H1 (cell line): ENCODE measurements at regions not wholly inside any gene's neighbourhood (a gene's known extent, or its start where the extent isn't known, plus 50 kb on each side); places are given as distances from the start of the nearest gene placed in this dataset.

Experiments
- CTCF ChIA-PET: fragments of 300-600 bp; sonication (Branson Sonifier 250); formaldehyde crosslinking; loops from one replicate; lab custom pipeline; 2021; ENCODE audit not compliant: partially characterized antibody; lab: Charles Lee
- POLR2A ChIA-PET: fragments of 300-600 bp; sonication (Branson Sonifier 250); formaldehyde crosslinking; loops from one replicate; lab custom pipeline; 2021; ENCODE audit warnings: inconsistent platforms; ENCODE audit not compliant: partially characterized antibody; lab: Charles Lee
- DNase-seq, 2 experiments: peaks; one replicate each; pipeline versions ENCODE4 v3.0.0 to v3.0.0-alpha.2; 2010 to 2022; ENCODE audit warnings: low spot score in 2 of 2, low read depth in 1 of 2, mixed read lengths in 1 of 2
- FAIRE-seq: peaks from 2 replicates; lab custom pipeline; 2011; peaks lifted over from hg19 to GRCh38; lab: Jason Lieb, UNC
- H2AFZ ChIP-seq: 2 replicates; pipeline ENCODE4 v1.8.1; 2012; ENCODE audit warnings: low read length, inconsistent platforms
- H2AK5ac ChIP-seq: 2 replicates; pipeline ENCODE4 v1.6.1; 2013; ENCODE audit warnings: low read depth, low read length
- H2BK120ac ChIP-seq: replicated peaks from 2 replicates; pipeline ENCODE3; 2013; ENCODE audit warnings: low read depth, low read length, inconsistent platforms
- H2BK12ac ChIP-seq: 2 replicates; pipeline ENCODE4 v1.6.1; 2013; ENCODE audit warnings: low read depth, low read length
- H2BK15ac ChIP-seq: 2 replicates; pipeline ENCODE4 v1.6.1; 2013; ENCODE audit warnings: low read length
- H2BK20ac ChIP-seq: 2 replicates; pipeline ENCODE4 v1.6.1; 2013; ENCODE audit warnings: low read length
- H2BK5ac ChIP-seq: 2 replicates; pipeline ENCODE4 v1.6.1; 2013; ENCODE audit warnings: low read depth, low read length
- H3K14ac ChIP-seq: 2 replicates; pipeline ENCODE4 v1.6.1; 2013; ENCODE audit warnings: inconsistent platforms; ENCODE audit not compliant: insufficient read length
- H3K18ac ChIP-seq: 2 replicates; pipeline ENCODE4 v1.6.1; 2013; ENCODE audit warnings: low read length; ENCODE audit errors: extremely low read depth
- H3K23ac ChIP-seq: 2 replicates; pipeline ENCODE4 v1.6.1; 2013; ENCODE audit warnings: inconsistent platforms; ENCODE audit not compliant: insufficient read length
- H3K23me2 ChIP-seq: 2 replicates; pipeline ENCODE4 v1.6.1; 2013; ENCODE audit warnings: low read depth, low read length
- H3K27ac ChIP-seq: 2 replicates; pipeline ENCODE4 v1.6.1; 2011; ENCODE audit warnings: low read depth, low read length, inconsistent platforms
- H3K27me3 ChIP-seq, 4 experiments: replicated peaks in 1 of 4; 1 replicate in 1 of 4; 2 replicates in 3 of 4; pipeline versions ENCODE4 v1.6.1 to v1.8.1; 2011 to 2013; ENCODE audit warnings: low read length in 3 of 4, mild to moderate bottlenecking in 3 of 4, inconsistent platforms in 2 of 4, mixed read lengths in 2 of 4, moderate library complexity in 1 of 4; ENCODE audit not compliant: control insufficient read depth in 3 of 4, insufficient read depth in 3 of 4; ENCODE audit errors: extremely low read depth in 1 of 4
- H3K36me3 ChIP-seq, 4 experiments: 2 replicates each; pipeline versions ENCODE4 v1.6.1 to v1.8.1; 2011 to 2013; ENCODE audit warnings: mild to moderate bottlenecking in 4 of 4, low read length in 3 of 4, moderate library complexity in 2 of 4, control low read depth in 1 of 4, inconsistent platforms in 1 of 4; ENCODE audit not compliant: insufficient read depth in 4 of 4, control insufficient read depth in 2 of 4
- H3K4ac ChIP-seq: replicated peaks from 2 replicates; pipeline ENCODE3; 2013; ENCODE audit warnings: low read length, low read depth, mixed read lengths, inconsistent platforms; ENCODE audit not compliant: insufficient read length
- H3K4me1 ChIP-seq, 4 experiments: replicated peaks in 1 of 4; 1 replicate in 1 of 4; 2 replicates in 3 of 4; pipeline versions ENCODE4 v1.6.1 to v1.8.1; 2011 to 2013; ENCODE audit warnings: low read length in 3 of 4, inconsistent platforms in 2 of 4, mixed read lengths in 1 of 4; ENCODE audit not compliant: insufficient read depth in 4 of 4, control insufficient read depth in 3 of 4
- H3K4me2 ChIP-seq, 2 experiments: 2 replicates each; pipeline versions ENCODE4 v1.6.1 to v1.8.1; 2011 to 2013; ENCODE audit warnings: low read depth in 2 of 2, low read length in 2 of 2, control low read depth in 1 of 2, inconsistent platforms in 1 of 2, mild to moderate bottlenecking in 1 of 2; ENCODE audit not compliant: insufficient read depth in 1 of 2
- H3K4me3 ChIP-seq, 4 experiments: fragments of 200-600, 300-600 bp in 1 of 4; sonication (generic), shearing (Covaris generic), sonication (Bioruptor Twin) in 1 of 4; 2 replicates each; pipeline versions ENCODE4 v1.5.1 to v1.8.1; 2011 to 2016; ENCODE audit warnings: low read length in 4 of 4, low read depth in 3 of 4, control low read depth in 2 of 4, inconsistent platforms in 2 of 4, mild to moderate bottlenecking in 2 of 4, mixed read lengths in 1 of 4, moderate library complexity in 1 of 4; ENCODE audit not compliant: insufficient read depth in 2 of 4; ENCODE audit errors: extremely low read depth in 1 of 4
- H3K56ac ChIP-seq: replicated peaks from 2 replicates; pipeline ENCODE3; 2013; ENCODE audit warnings: low read depth, mild to moderate bottlenecking, mixed read lengths, low read length, inconsistent platforms; ENCODE audit not compliant: insufficient read length
- H3K79me1 ChIP-seq: 2 replicates; pipeline ENCODE4 v1.6.1; 2013; ENCODE audit warnings: low read depth, low read length, control low read depth
- H3K79me2 ChIP-seq, 2 experiments: 2 replicates each; pipeline versions ENCODE4 v1.6.1 to v1.8.1; 2012 to 2013; ENCODE audit warnings: low read length in 2 of 2, mild to moderate bottlenecking in 2 of 2, inconsistent platforms in 1 of 2; ENCODE audit not compliant: insufficient read depth in 2 of 2, control insufficient read depth in 1 of 2
- H3K9ac ChIP-seq, 4 experiments: replicated peaks in 1 of 4; 1 replicate in 1 of 4; 2 replicates in 3 of 4; pipeline versions ENCODE4 v1.6.1 to v1.8.1; 2011 to 2013; ENCODE audit warnings: low read depth in 3 of 4, low read length in 3 of 4, control low read depth in 2 of 4, mild to moderate bottlenecking in 2 of 4, moderate library complexity in 2 of 4, inconsistent platforms in 1 of 4; ENCODE audit errors: extremely low read depth in 1 of 4
- H3K9me3 ChIP-seq, 2 experiments: 2 replicates each; pipeline versions ENCODE4 v1.6.1 to v1.8.1; 2012 to 2013; ENCODE audit warnings: mild to moderate bottlenecking in 2 of 2, moderate library complexity in 2 of 2, control low read depth in 1 of 2, inconsistent platforms in 1 of 2, low read depth in 1 of 2, low read length in 1 of 2, mixed read lengths in 1 of 2; ENCODE audit not compliant: insufficient read depth in 2 of 2
- H4K20me1 ChIP-seq, 2 experiments: replicated peaks in 1 of 2; 2 replicates each; pipeline versions ENCODE3 to v1.8.1; 2011 to 2013; ENCODE audit warnings: inconsistent platforms in 2 of 2, low read length in 2 of 2, mild to moderate bottlenecking in 1 of 2; ENCODE audit not compliant: insufficient read depth in 2 of 2, control insufficient read depth in 1 of 2
- H4K5ac ChIP-seq: 2 replicates; pipeline ENCODE4 v1.6.1; 2013; ENCODE audit warnings: low read length, low read depth, mixed read lengths, inconsistent platforms; ENCODE audit not compliant: insufficient read length
- H4K8ac ChIP-seq: 2 replicates; pipeline ENCODE4 v1.8.0; 2013; ENCODE audit warnings: mild to moderate bottlenecking, moderate library complexity, low read length, inconsistent platforms; ENCODE audit not compliant: insufficient read depth; ENCODE audit errors: extremely low read depth
- H4K91ac ChIP-seq: replicated peaks from 2 replicates; pipeline ENCODE3; 2013; ENCODE audit warnings: low read length, mixed read lengths, inconsistent platforms; ENCODE audit not compliant: insufficient read length
- ASH2L ChIP-seq: fragments of 200-600, 300-600 bp; sonication (generic); IDR thresholded peaks from one replicate; pipeline ENCODE4 v1.7.1; 2017; ENCODE audit warnings: low read length
- BRCA1 ChIP-seq: IDR thresholded peaks from 2 replicates; pipeline ENCODE4 v1.6.1; 2012; ENCODE audit warnings: low read depth, low read length, improper control_type of control experiment
- CTCF ChIP-seq, 3 experiments: IDR thresholded peaks; 1 replicate in 2 of 3; 2 replicates in 1 of 3; pipeline versions ENCODE4 v1.5.1 to v1.6.1; 2011; ENCODE audit warnings: low read length in 3 of 3, mild to moderate bottlenecking in 3 of 3, inconsistent platforms in 2 of 3, low read depth in 1 of 3, moderate library complexity in 1 of 3; ENCODE audit not compliant: insufficient read depth in 1 of 3; ENCODE audit errors: control extremely low read depth in 1 of 3
- FOSL1 ChIP-seq: IDR thresholded peaks from 2 replicates; pipeline ENCODE4 v1.6.1; 2011; ENCODE audit warnings: mild to moderate bottlenecking, low read depth, low read length, moderate library complexity; ENCODE audit not compliant: insufficient read depth
- JUND ChIP-seq: IDR thresholded peaks from 2 replicates; pipeline ENCODE4 v1.6.1; 2011; ENCODE audit warnings: mild to moderate bottlenecking, improper control_type of control experiment, low read length
- RAD21 ChIP-seq, 2 experiments: IDR thresholded peaks in 1 of 2; conservative IDR thresholded peaks in 1 of 2; 2 replicates each; pipeline ENCODE4 v1.6.1; 2011; ENCODE audit warnings: low read depth in 2 of 2, low read length in 2 of 2, improper control_type of control experiment in 1 of 2, inconsistent platforms in 1 of 2, mild to moderate bottlenecking in 1 of 2, moderate library complexity in 1 of 2
- RFX5 ChIP-seq: IDR thresholded peaks from 2 replicates; pipeline ENCODE4 v1.6.1; 2011; ENCODE audit warnings: low read depth, low read length, improper control_type of control experiment, borderline replicate concordance
- SIRT6 ChIP-seq: IDR thresholded peaks from one replicate; pipeline ENCODE4 v1.7.1; 2012; ENCODE audit warnings: low read length, inconsistent platforms
- SRF ChIP-seq: IDR thresholded peaks from 2 replicates; pipeline ENCODE4 v1.6.1; 2011; ENCODE audit warnings: mild to moderate bottlenecking, low read depth, low read length, moderate library complexity
- TAF7 ChIP-seq: optimal IDR thresholded peaks from 2 replicates; pipeline ENCODE3; 2011; ENCODE audit warnings: low read depth, mild to moderate bottlenecking, inconsistent platforms, low read length, moderate library complexity, borderline replicate concordance
- TCF12 ChIP-seq: IDR thresholded peaks from 2 replicates; pipeline ENCODE4 v1.6.1; 2011; ENCODE audit warnings: low read depth, mild to moderate bottlenecking, low read length
- WGBS, 2 experiments: shearing (Covaris generic) in 1 of 2; methylation state at CpG; one replicate each; pipeline versions ENCODE4 v1.1.6 to v1.1.7; 2013 to 2015; ENCODE audit warnings: low lambda C conversion rate in 2 of 2, mixed read lengths in 2 of 2, inconsistent platforms in 1 of 2, low coverage in 1 of 2, missing lambda C conversion rate in 1 of 2; ENCODE audit not compliant: insufficient replicate concordance in 2 of 2, insufficient coverage in 1 of 2, insufficient read length in 1 of 2; ENCODE audit errors: extremely low coverage in 1 of 2, missing lambda C conversion rate in 1 of 2; 5-methylcytosine and 5-hydroxymethylcytosine counted together

- Histone ChIP-seq H2BK12ac (no peak overlapping the region), H3K27ac (no peak overlapping the region), H3K4me1 (peaks cover 0 to 6% (median 1%) of the 10 kb centered on the region in 4 experiments; a peak in 5 of 7 replicates), H3K18ac (no peak overlapping the region), H3K79me2 (no peaks in the 10 kb centered on the region), H2BK5ac (no peak overlapping the region), H4K20me1 (no peaks in the 10 kb centered on the region), H2BK15ac (no peak overlapping the region), H3K23ac (no peak overlapping the region), H3K79me1 (no peaks in the 10 kb centered on the region)
- no peak for FAIRE-seq
- POLR2A ChIA-PET, result no interaction called here
- TF ChIP-seq RFX5 (no peak), TCF12 (no peak), JUND (no peak), SRF (no peak), FOSL1 (no peak), RAD21 (IDR thresholded peaks at IDR 0.05 in 1 of 2, conservative IDR thresholded peaks at IDR 0.05 in 1 of 2; ENCODE audit: low read depth in 2 of 2, low read length in 2 of 2) (no peak), ASH2L (no peak), BRCA1 (no peak), SIRT6 (no peak), TAF7 (no peak), CTCF (IDR thresholded peaks at IDR 0.05; ENCODE audit: control extremely low read depth in 1 of 3, insufficient read depth in 1 of 3, low read depth in 1 of 3, low read length in 3 of 3) (no peak)
- TF ChIP-seq, all 59 proteins: peak for 0
- no peak overlapping the region for H4K91ac ChIP-seq
- no peak for DNase-seq
- CTCF ChIA-PET, result no interaction called here
- no peaks in the 10 kb centered on the region for H3K9me3 ChIP-seq
- WGBS, 2 experiments, result 85% methylated on average over 2 of the region's 2 CpGs; no CpG with 5 or more reads in 1 of the 2 experiments
- H3K23me2 ChIP-seq, result no peaks in the 10 kb centered on the region
- H3K4me3 ChIP-seq, result no peak overlapping the region
- H4K5ac ChIP-seq, result no peak overlapping the region
- H3K4me2 ChIP-seq, result no peak overlapping the region
- no peaks in the 10 kb centered on the region for H3K36me3 ChIP-seq
- H2BK120ac ChIP-seq, result no peak overlapping the region
- no peaks in the 10 kb centered on the region for H3K27me3 ChIP-seq
- H4K8ac ChIP-seq, result no peak overlapping the region
- no peak overlapping the region for H3K4ac ChIP-seq
- no peak overlapping the region for H2BK20ac ChIP-seq
- H3K9ac ChIP-seq, result no peak overlapping the region
- H3K14ac ChIP-seq, result no peak overlapping the region
- H2AFZ ChIP-seq, result no peak overlapping the region
- no peak overlapping the region for H3K56ac ChIP-seq
- H2AK5ac ChIP-seq, result no peak overlapping the region
Measured at GRCh38 chr5:120872297-120872696, 408.2 kb downstream of the PRR16 start.
